ENCODE measurements at regions not wholly inside any gene's neighbourhood (a gene's known extent, or its start where the extent isn't known, plus 50 kb on each side); places are given as distances from the start of the nearest gene placed in this dataset.

DNA sequence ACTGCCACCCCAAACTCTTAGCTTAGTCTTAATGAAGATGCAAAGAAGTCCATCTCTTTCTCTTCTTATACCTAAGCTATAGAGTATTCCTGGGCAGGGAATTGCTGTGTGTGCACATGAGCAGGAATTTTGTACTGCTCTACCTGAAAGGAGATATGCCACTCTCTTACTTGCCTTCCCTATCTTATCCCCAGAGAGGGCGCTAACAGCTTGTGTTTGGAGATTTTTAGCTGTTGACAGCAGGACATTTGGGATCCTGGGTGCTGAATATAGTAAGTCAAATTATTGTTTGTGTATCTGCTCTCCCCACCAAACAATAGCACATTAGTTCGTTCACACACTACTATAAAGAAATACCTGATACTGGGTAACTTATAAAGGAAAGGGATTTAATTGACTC lies 159.5 kb downstream of the GABRG2 start:
- TF ChIP-seq, protein P1, sequence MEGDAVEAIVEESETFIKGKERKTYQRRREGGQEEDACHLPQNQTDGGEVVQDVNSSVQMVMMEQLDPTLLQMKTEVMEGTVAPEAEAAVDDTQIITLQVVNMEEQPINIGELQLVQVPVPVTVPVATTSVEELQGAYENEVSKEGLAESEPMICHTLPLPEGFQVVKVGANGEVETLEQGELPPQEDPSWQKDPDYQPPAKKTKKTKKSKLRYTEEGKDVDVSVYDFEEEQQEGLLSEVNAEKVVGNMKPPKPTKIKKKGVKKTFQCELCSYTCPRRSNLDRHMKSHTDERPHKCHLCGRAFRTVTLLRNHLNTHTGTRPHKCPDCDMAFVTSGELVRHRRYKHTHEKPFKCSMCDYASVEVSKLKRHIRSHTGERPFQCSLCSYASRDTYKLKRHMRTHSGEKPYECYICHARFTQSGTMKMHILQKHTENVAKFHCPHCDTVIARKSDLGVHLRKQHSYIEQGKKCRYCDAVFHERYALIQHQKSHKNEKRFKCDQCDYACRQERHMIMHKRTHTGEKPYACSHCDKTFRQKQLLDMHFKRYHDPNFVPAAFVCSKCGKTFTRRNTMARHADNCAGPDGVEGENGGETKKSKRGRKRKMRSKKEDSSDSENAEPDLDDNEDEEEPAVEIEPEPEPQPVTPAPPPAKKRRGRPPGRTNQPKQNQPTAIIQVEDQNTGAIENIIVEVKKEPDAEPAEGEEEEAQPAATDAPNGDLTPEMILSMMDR (IDR thresholded peaks at IDR 0.05), result no peak
- intact Hi-C loops (cut with micrococcal nuclease), result no loop called here

DNA sequence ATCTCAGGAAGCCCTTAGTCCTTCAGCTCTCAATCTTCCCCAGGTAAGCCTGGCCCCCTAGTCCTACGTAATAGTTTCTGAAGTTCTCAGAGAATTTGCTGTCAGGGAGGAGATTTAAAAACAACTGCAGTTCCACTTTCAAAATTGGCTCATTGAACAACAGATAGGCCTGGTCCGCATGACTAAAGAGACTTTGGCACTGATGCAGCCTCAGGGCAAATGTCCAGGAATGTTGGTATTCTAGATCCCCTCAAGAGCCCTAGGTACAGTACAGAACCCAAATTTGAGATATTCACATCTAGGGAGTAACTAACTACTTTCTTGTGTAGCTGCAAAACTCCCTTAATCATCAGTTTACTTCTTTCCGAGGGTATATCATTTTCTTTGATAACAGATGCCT lies 162.8 kb downstream of the GABRG2 start:
- no peak overlapping the region for H3K4me3 ChIP-seq (ENCODE audit: low read length)
- no peak for DNase-seq
- 98% methylated on average over 3 of the region's 3 CpGs for WGBS (ENCODE audit: insufficient coverage)
- ATAC-seq, result no peak
- Mint-ChIP-seq H3K4me3 (no peak overlapping the region), H3K36me3 (no peaks in the 10 kb centered on the region), H3K27ac (no peak overlapping the region), H3K4me1 (no peaks in the 10 kb centered on the region), H3K9me3 (peaks cover 5 to 7% of the 10 kb centered on the region in 2 donors), H3K27me3 (ENCODE audit: low read depth in 2 of 2) (no peaks in the 10 kb centered on the region)
- no peaks in the 10 kb centered on the region for H3K4me1 ChIP-seq (ENCODE audit: control insufficient read depth, insufficient read depth, low read length)
- H3K36me3 ChIP-seq (ENCODE audit: control insufficient read depth, insufficient read depth, low read length), result no peaks in the 10 kb centered on the region
- peaks cover 4% of the 10 kb centered on the region for H3K9me3 ChIP-seq (ENCODE audit: control insufficient read depth, insufficient read depth, low read length)
- TF ChIP-seq, protein P1 (IDR thresholded peaks at IDR 0.05), result no peak
- intact Hi-C loops (cut with micrococcal nuclease), result no loop called here
- H3K27ac ChIP-seq (ENCODE audit: low read length), result no peak overlapping the region
- H3K27me3 ChIP-seq (ENCODE audit: control insufficient read depth, insufficient read depth, low read length), result no peaks in the 10 kb centered on the region

More for the DNA sequence above, 159.5 kb downstream of the GABRG2 start:
- no peaks in the 10 kb centered on the region for H3K36me3 ChIP-seq (ENCODE audit: control insufficient read depth, insufficient read depth, low read length)
- ATAC-seq (no peak), DNase-seq (no peak)
- peaks cover 4% of the 10 kb centered on the region for H3K9me3 ChIP-seq (ENCODE audit: control insufficient read depth, insufficient read depth, low read length)
- WGBS (ENCODE audit: insufficient coverage), result no CpG with 5 or more reads among the region's 2 CpGs
- H3K4me1 Mint-ChIP-seq, result no peaks in the 10 kb centered on the region
- H3K36me3 Mint-ChIP-seq, result no peaks in the 10 kb centered on the region
- no peak overlapping the region for H3K27ac ChIP-seq (ENCODE audit: low read length)
- no peaks in the 10 kb centered on the region for H3K27me3 Mint-ChIP-seq (ENCODE audit: low read depth in 2 of 2)
- peaks cover 3 to 9% of the 10 kb centered on the region in 2 donors for H3K9me3 Mint-ChIP-seq
- no peak overlapping the region for H3K4me3 Mint-ChIP-seq
- no peak overlapping the region for H3K4me3 ChIP-seq (ENCODE audit: low read length)
- H3K4me1 ChIP-seq (ENCODE audit: control insufficient read depth, insufficient read depth, low read length), result no peaks in the 10 kb centered on the region
- no peak overlapping the region for H3K27ac Mint-ChIP-seq
- H3K27me3 ChIP-seq (ENCODE audit: control insufficient read depth, insufficient read depth, low read length), result no peaks in the 10 kb centered on the region

DNA sequence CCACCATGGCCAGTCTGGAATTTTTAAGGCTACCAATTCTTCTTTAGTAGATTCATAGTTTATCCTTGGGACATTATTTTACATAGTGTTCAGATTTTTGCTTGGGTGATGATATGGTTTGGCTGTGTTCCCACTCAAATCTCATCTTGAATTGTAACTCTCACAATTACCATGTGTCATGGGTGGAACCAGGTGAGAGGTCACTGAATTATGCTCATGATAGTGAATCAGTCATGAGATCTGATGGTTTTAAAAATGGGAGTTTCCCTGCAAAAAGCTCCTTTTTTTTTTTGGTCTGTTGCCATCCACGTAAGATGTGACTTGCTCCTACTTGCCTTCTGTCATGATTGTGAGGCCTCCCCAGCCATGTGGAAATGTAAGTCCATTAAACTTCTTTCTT lies 163.9 kb downstream of the GABRG2 start:
- Histone ChIP-seq H3K27me3 (ENCODE audit: control insufficient read depth, insufficient read depth, low read length) (no peaks in the 10 kb centered on the region), H3K9me3 (ENCODE audit: control insufficient read depth, insufficient read depth, low read length) (peaks cover 5% of the 10 kb centered on the region), H3K36me3 (ENCODE audit: control insufficient read depth, insufficient read depth, low read length) (no peaks in the 10 kb centered on the region), H3K4me3 (ENCODE audit: low read length) (no peak overlapping the region), H3K27ac (ENCODE audit: low read length) (no peak overlapping the region), H3K4me1 (ENCODE audit: control insufficient read depth, insufficient read depth, low read length) (no peaks in the 10 kb centered on the region)
- ATAC-seq (no peak), DNase-seq (no peak)
- no peaks in the 10 kb centered on the region for H3K27me3 Mint-ChIP-seq (ENCODE audit: low read depth in 2 of 2)
- H3K27ac Mint-ChIP-seq, result no peak overlapping the region
- TF ChIP-seq, protein P1 (IDR thresholded peaks at IDR 0.05), result no peak
- no peak overlapping the region for H3K4me3 Mint-ChIP-seq
- H3K4me1 Mint-ChIP-seq, result no peaks in the 10 kb centered on the region
- H3K9me3 Mint-ChIP-seq, result peaks cover 5 to 7% of the 10 kb centered on the region in 2 donors
- intact Hi-C loops (cut with micrococcal nuclease), result no loop called here
- 100% methylated on average over 1 of the region's 1 CpG for WGBS (ENCODE audit: insufficient coverage)
- no peaks in the 10 kb centered on the region for H3K36me3 Mint-ChIP-seq

DNA sequence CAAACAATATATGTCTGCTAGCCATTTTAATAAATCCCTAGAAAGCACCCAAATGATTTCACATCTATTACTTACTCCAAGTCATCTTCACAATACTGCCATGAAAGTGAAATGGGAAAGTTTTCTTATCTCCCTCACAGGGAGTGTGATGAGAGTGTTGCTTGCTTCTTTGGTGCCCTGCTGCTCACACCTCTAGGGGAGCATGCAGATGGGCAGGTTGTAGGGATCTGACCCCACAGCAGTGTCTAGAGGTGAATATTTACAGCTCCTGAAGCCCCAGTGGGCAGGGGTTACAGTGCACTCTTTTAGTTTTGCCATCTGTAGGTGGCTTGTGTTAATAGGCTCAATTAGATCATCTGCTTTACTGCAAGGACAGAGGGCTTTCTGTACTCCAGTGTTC lies 173.2 kb downstream of the GABRG2 start:
- ATAC-seq, result no peak
- TF ChIP-seq, protein P1 (IDR thresholded peaks at IDR 0.05), result no peak
- intact Hi-C loops (cut with micrococcal nuclease), result no loop called here

More for the DNA sequence above, 173.2 kb downstream of the GABRG2 start:
- Mint-ChIP-seq H3K27ac (no peak overlapping the region), H3K4me3 (no peak overlapping the region), H3K4me1 (no peaks in the 10 kb centered on the region), H3K9me3 (peaks cover 8 to 11% of the 10 kb centered on the region in 2 donors), H3K27me3 (ENCODE audit: low read depth in 2 of 2) (no peaks in the 10 kb centered on the region), H3K36me3 (no peaks in the 10 kb centered on the region)
- Histone ChIP-seq H3K4me3 (ENCODE audit: low read length) (no peak overlapping the region), H3K27ac (ENCODE audit: low read length) (no peak overlapping the region), H3K4me1 (ENCODE audit: control insufficient read depth, insufficient read depth, low read length) (no peaks in the 10 kb centered on the region), H3K36me3 (ENCODE audit: control insufficient read depth, insufficient read depth, low read length) (no peaks in the 10 kb centered on the region), H3K9me3 (ENCODE audit: control insufficient read depth, insufficient read depth, low read length) (peaks cover 7% of the 10 kb centered on the region), H3K27me3 (ENCODE audit: control insufficient read depth, insufficient read depth, low read length) (no peaks in the 10 kb centered on the region)
- no peak for DNase-seq

Measured in natural killer cell (primary cell).